VCaP (cell line): ENCODE measurements at regions not wholly inside any gene's neighbourhood (a gene's known extent, or its start where the extent isn't known, plus 50 kb on each side); places are given as distances from the start of the nearest gene placed in this dataset.

Experiments used
- H3K27ac ChIP-seq: fragments of 450-650 bp; 2 replicates; pipeline ENCODE4 v1.5.1; 2017
- TF ChIP-seq, protein P1 (sequence below): fragments of 450-650 bp; conservative IDR thresholded peaks from 2 replicates; pipeline ENCODE4 v1.5.1; 2017; ENCODE audit warnings: mild to moderate bottlenecking, moderate library complexity

DNA sequence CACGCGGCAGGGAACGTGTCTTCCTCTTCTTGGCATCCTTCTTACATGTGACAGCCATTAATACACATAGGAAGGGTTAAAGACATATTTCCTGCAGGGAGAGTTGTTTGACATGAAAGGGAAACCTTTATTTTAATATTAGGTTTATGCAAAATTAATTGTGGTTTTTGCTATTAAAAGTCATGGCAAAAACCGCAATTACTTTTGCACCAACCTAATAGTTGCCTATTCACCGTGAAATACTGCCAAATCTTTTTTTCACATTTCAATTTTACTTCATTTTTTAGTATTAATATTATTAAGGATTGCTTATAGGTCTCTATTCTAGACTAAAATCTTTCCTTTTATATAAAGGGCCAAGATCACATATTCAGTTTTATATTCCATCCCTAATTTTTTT is 230.4 kb upstream of the PITX2 start:
- TF ChIP-seq, protein P1, sequence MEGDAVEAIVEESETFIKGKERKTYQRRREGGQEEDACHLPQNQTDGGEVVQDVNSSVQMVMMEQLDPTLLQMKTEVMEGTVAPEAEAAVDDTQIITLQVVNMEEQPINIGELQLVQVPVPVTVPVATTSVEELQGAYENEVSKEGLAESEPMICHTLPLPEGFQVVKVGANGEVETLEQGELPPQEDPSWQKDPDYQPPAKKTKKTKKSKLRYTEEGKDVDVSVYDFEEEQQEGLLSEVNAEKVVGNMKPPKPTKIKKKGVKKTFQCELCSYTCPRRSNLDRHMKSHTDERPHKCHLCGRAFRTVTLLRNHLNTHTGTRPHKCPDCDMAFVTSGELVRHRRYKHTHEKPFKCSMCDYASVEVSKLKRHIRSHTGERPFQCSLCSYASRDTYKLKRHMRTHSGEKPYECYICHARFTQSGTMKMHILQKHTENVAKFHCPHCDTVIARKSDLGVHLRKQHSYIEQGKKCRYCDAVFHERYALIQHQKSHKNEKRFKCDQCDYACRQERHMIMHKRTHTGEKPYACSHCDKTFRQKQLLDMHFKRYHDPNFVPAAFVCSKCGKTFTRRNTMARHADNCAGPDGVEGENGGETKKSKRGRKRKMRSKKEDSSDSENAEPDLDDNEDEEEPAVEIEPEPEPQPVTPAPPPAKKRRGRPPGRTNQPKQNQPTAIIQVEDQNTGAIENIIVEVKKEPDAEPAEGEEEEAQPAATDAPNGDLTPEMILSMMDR = no peak
- no peak overlapping the region for H3K27ac ChIP-seq

DNA sequence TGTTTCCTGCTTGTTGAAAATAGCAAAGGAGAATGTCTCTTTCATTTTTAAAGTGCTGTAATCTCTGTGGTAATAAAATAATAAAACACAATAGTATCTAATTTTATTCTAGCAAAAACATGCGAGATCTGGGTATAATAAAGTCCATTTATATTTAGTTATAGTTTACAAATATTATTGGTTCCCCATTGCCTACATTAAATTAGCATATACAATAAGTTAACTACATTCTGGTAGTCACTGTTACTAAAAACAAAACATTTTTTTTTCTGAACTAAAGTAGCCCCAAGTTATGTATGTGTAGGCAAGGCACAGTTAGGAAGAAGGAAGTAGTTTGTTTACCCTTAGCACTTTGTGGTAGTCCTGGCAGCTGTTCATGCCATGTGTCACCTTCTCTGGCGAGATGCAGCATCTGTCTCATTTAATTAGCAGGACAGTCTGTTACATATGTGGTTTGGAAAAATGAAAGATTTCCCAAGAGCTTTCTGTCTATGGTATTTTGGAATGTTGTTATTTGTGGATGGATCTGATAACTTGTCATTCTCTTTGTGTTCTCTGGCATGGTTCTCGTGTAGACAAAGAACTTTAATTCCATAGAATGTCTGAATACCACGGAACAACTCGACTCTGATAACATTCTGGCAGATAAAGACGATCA is 231.3 kb upstream of the PITX2 start:
- TF ChIP-seq, protein P1 = no peak
- no peak overlapping the region for H3K27ac ChIP-seq

DNA sequence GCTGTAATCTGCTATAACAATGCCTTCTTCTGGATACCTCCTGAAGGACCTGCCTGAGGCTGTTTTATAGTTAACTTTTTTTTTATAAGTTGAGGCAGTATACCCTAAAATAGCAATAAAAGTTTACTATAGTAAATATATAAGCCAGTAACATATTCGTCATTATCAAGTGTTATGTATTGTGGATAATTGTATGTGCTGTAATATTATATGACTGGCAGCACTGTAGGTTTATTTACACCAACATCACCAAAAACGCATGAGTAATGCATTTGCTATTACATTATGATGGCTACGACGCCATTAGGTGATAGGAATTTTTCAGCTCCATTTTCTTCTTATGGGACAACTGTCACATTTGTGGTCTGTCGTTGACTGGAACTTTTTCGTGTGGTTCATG is 237.2 kb upstream of the PITX2 start:
- no peak overlapping the region for H3K27ac ChIP-seq
- TF ChIP-seq, protein P1 = no peak

DNA sequence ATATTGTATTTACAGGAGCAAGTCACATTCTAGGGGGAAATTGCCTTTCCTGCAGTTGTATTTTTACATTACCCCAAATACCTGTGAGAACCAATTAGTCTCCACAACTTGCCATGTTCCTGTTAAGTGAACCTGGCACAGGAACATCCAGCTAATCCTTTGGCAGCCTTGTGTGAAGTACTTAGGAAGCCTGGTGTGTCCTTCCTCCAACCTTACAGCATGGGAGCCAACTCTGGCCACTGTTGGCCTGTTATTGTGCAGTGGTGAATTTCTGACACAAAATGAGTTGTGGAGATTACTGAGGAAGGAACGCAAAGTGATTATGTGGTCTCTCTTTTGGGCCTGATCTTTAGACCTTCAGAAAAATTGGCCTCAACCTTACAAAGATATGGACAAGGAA is 238.0 kb upstream of the PITX2 start:
- no peak overlapping the region for H3K27ac ChIP-seq
- TF ChIP-seq, protein P1 = no peak

DNA sequence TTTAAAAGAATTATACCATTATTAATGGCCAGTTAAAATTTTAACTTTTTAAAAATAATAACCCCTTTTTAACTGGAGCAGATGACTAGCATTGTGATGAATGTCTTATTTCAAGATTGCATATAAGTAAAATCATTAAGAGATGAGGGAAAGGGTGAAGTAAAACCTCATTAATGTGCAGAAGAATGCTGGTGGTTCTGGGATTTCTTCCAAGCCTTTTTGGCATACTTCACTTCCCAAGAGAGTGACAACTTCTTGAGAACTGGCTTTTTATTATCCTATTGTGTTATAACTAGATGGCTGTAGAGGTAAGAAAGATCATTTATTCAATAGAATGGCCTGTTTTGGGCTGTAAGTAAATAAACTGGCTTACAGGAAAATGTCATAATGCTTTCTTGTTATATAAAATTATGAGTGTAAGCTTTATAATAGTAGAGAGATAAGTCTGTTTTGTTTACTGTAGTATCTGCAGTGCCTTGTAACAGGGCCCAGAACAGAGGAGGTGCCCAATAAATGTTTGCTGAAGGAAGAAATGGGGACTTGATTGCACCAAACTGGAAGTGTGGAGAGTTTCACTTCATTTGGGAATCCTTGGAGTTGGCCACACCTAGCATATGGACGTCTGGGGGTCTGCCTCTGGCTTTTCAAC is 242.9 kb upstream of the PITX2 start:
- TF ChIP-seq, protein P1 = no peak
- H3K27ac ChIP-seq = 0 out of 2 replicates have a peak overlapping the region, but pooled peaks have one; percentile 20

DNA sequence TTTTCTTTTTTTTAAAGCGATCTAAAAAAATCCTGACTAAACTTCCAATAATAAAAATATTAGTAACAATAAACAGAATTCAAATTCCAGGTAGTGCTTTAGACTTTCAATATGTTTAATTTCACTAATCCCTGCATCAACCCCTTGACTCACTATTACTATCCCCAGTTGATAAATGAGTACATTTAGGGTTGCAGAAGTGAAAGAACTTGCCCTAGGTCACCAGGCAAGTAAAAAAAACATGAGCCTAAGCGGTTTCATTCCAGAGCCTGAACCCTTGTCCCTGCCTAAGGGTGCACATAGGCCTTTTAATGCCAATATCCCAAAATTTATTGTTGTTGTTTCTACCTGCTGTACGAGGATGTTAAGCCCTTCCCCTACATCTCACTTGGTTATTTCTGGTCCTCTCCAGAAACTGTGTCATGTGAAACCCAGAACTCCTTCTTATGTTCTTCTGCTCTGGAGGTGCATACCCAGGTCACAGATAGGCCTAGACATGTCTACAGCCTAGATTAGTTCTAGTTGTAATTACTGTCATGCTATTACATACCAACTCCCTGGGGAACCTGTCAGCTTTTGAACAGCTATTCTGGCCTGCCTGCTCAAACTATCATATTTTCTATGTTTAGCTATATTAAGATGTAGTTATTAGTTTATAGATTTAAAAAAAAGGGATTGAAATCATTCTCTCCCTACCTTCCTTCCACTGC is 244.5 kb upstream of the PITX2 start:
- TF ChIP-seq, protein P1 = no peak
- no peak overlapping the region for H3K27ac ChIP-seq

DNA sequence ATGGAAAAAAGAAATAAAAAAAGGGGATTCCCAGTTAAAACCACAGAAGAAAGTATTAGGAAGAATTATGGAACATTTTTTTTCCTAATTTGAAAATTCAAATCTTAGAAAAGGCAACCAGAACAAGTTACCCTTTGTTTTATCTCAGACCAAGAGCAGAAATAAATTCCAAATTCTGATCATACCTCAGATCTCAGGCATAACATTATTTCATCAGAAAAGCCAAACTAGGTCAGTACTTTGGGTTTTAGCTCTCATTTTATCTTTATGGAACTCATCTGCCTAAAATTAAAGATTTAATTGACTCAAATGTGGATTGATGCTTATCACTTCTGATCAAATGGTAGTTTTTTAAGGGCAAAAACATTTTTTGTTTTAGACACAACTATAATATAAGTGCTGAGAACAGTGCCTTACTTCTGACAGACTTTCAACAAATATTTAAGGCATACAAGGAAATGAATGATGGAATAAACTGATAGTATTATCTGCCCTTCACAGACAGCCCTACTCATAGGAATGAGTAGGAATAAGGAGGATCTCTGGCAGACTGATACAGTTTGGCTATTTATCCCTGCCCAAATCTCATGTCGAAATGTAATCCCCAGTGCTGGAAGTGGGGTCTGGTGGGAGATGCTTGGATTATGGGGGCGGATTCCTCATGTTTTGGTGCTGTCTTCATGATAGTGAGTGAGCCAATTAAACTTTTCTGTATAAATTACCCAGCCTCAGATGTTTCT is 245.3 kb upstream of the PITX2 start:
- TF ChIP-seq, protein P1 = no peak
- no peak overlapping the region for H3K27ac ChIP-seq
